ENCODE measurements at regions not wholly inside any gene's neighbourhood (a gene's known extent, or its start where the extent isn't known, plus 50 kb on each side); places are given as distances from the start of the nearest gene placed in this dataset.

DNA sequence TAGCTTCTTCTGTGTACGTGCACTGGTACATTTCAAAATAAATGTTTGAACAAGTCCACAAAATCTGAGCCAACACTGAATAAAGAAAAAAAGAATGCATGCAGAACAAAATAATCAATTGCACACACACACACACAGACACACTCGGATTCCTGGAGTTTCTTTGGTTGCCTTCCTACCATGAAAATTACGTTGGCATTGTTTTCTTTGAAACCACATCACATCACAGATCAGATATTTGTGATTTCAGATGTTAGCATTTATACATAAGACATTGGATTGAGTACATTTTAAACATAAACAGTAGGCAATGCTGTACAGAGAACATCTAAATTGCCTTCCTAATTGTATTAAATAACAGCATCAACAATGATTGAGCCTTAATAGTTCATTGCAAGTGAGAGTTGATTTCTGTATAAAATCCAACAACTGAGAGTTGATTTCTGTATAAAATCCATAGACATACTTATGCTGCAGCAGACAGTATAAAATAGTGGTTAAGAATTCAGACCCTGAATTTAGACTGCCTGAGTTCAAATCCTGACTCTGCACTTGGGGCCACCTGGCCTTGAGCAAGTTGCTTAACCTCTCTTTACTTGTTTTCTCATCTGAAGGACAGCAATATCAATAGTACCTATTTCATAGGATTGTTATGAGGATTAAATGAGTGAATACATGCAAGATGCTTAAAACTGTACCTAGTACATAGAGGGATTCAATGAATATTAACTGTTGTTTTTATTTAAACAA lies 101.7 kb upstream of the IFNE start:
- no peak for DNase-seq
- no peak overlapping the region for H3K27ac ChIP-seq (ENCODE audit: low read length)
- no peaks in the 10 kb centered on the region for H3K9me3 ChIP-seq (ENCODE audit: control insufficient read depth, low read length)
- WGBS, result 66% methylated on average over 3 of the region's 3 CpGs
- ATAC-seq, result no peak
- intact Hi-C loops (cut with DNase I), result no loop called here
- H3K4me1 ChIP-seq (ENCODE audit: control insufficient read depth, insufficient read depth, low read length), result no peaks in the 10 kb centered on the region
- peaks cover 3% of the 10 kb centered on the region for H3K27me3 ChIP-seq (ENCODE audit: control insufficient read depth, insufficient read depth)
- H3K4me3 ChIP-seq (ENCODE audit: low read length), result no peak overlapping the region

GRCh38 chr9:21584890-21585289 lies 102.8 kb upstream of the IFNE start:
- Histone ChIP-seq H3K27ac (ENCODE audit: low read length) (no peak overlapping the region), H3K9me3 (ENCODE audit: control insufficient read depth, low read length) (no peaks in the 10 kb centered on the region), H3K27me3 (ENCODE audit: control insufficient read depth, insufficient read depth) (peaks cover 3% of the 10 kb centered on the region), H3K4me3 (ENCODE audit: low read length) (no peak overlapping the region), H3K4me1 (ENCODE audit: control insufficient read depth, insufficient read depth, low read length) (no peaks in the 10 kb centered on the region)
- ATAC-seq (no peak), DNase-seq (no peak)
- intact Hi-C loops (cut with DNase I), result no loop called here
- WGBS, result 79% methylated on average over 2 of the region's 2 CpGs

- ATAC-seq (no peak), DNase-seq (no peak)
- Histone ChIP-seq H3K4me3 (ENCODE audit: low read length) (no peak overlapping the region), H3K9me3 (ENCODE audit: control insufficient read depth, low read length) (no peaks in the 10 kb centered on the region), H3K4me1 (ENCODE audit: control insufficient read depth, insufficient read depth, low read length) (no peaks in the 10 kb centered on the region), H3K27ac (ENCODE audit: low read length) (no peak overlapping the region), H3K27me3 (ENCODE audit: control insufficient read depth, insufficient read depth) (peaks cover 3% of the 10 kb centered on the region)
- WGBS, result 74% methylated on average over 6 of the region's 6 CpGs
- intact Hi-C loops (cut with DNase I), result no loop called here
Observed at GRCh38 chr9:21585756-21586752, 103.9 kb upstream of the IFNE start.

GRCh38 chr9:21589344-21590056 lies 107.4 kb upstream of the IFNE start:
- DNase-seq (no peak), ATAC-seq (no peak)
- WGBS, result 78% methylated on average over 8 of the region's 8 CpGs
- H3K27ac ChIP-seq (ENCODE audit: low read length), result no peak overlapping the region
- intact Hi-C loops (cut with DNase I), result no loop called here
- no peak overlapping the region for H3K4me3 ChIP-seq (ENCODE audit: low read length)
- H3K27me3 ChIP-seq (ENCODE audit: control insufficient read depth, insufficient read depth), result peaks cover 3% of the 10 kb centered on the region
- H3K4me1 ChIP-seq (ENCODE audit: control insufficient read depth, insufficient read depth, low read length), result no peaks in the 10 kb centered on the region
- H3K9me3 ChIP-seq (ENCODE audit: control insufficient read depth, low read length), result no peaks in the 10 kb centered on the region

DNA sequence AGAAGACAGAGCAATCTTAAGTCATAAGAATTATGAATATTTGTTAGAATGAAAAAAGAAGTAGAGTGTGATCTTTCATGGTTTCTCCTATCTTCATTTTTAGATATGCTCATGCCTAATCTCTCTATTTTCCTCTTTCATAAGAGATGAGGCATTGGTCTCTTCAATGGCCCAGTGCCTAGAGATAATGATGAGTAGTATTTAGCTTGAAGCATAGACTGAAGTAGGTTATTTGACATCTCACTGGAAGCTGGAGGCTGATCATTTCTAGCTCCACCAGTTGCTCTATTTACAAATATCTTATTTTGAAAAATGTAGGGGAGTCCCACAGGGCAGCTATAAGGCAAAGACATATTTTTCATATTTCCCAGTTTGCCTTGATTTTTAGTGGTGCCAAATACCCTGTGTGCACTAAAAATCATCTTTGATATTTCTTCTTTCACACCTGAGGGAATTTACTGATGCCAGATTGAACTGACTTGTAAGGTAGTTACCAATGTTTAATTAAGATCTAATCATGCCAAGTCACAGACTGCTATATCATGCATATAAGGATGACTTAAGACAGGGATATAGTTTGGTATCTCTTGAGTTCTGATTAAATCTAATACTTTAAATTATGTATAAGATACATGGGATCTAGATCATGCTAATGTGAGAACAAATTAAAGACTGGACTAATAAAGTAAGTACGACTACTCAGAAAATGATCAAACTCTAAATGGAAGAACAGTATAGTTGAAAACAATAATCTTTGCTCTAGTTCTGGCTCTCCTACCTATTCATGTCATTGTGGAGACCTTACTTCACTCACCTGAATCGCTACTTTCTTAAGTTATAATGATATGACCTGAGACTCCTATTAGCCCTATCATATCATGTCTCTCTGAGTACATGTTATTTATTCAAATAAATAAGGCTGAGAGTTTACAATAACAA lies 108.2 kb upstream of the IFNE start:
- Histone ChIP-seq H3K9me3 (ENCODE audit: control insufficient read depth, low read length) (no peaks in the 10 kb centered on the region), H3K4me3 (ENCODE audit: low read length) (no peak overlapping the region), H3K27ac (ENCODE audit: low read length) (no peak overlapping the region), H3K4me1 (ENCODE audit: control insufficient read depth, insufficient read depth, low read length) (no peaks in the 10 kb centered on the region), H3K27me3 (ENCODE audit: control insufficient read depth, insufficient read depth) (peaks cover 3% of the 10 kb centered on the region)
- WGBS, result 92% methylated on average over 2 of the region's 2 CpGs
- intact Hi-C loops (cut with DNase I), result no loop called here
- ATAC-seq (no peak), DNase-seq (no peak)

DNA sequence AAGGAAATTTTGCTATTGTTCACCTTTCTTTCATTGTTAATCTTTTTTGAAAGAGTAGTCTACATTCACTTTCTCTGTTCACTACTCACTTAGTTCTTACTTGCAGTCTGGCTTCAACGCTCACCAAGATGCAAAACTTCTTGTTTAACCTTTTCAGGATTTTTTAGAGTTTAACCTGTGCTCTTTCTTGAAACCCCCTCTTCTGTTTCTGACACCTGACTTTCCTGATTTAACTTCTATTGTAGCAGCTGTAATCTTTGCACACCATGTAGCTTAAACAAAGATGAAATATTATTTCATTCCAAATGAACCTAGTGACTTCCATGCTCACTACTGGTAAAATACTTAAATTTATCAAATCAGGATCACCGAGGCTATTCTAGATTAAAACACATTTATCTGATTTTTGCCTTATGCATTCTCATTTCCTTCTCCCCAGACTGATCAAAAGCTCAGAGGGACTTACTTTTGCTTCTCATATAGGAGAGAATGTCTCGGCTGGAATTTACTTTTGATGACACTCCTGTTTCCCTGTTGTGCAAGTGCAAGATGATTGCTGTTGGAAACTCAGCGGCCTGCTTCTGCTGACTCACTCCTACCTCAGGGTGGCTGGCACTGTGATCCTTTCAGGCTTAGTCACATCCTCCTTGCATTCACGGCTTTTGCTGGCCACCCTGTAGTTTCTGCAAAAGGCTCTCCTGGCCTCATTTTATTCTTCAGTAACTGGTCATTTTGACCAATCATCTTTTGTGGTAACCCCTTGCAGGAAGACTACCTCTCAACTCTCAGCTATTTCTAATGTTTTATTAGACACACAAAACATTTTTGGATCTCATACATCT lies 109.3 kb upstream of the IFNE start:
- Histone ChIP-seq H3K27me3 (ENCODE audit: control insufficient read depth, insufficient read depth) (no peaks in the 10 kb centered on the region), H3K4me1 (ENCODE audit: control insufficient read depth, insufficient read depth, low read length) (no peaks in the 10 kb centered on the region), H3K27ac (ENCODE audit: low read length) (no peak overlapping the region), H3K4me3 (ENCODE audit: low read length) (no peak overlapping the region), H3K9me3 (ENCODE audit: control insufficient read depth, low read length) (no peaks in the 10 kb centered on the region)
- ATAC-seq (peak; percentile 63 to 86), DNase-seq (peak in 2 of 3 donors; percentile 52 to 62)
- intact Hi-C loops (cut with DNase I), result no loop called here
- 46% methylated on average over 5 of the region's 5 CpGs for WGBS

- Histone ChIP-seq H3K27me3 (ENCODE audit: control insufficient read depth, insufficient read depth) (no peaks in the 10 kb centered on the region), H3K4me1 (ENCODE audit: control insufficient read depth, insufficient read depth, low read length) (no peaks in the 10 kb centered on the region), H3K27ac (ENCODE audit: low read length) (no peak overlapping the region), H3K4me3 (ENCODE audit: low read length) (no peak overlapping the region), H3K9me3 (ENCODE audit: control insufficient read depth, low read length) (no peaks in the 10 kb centered on the region)
- no peak for ATAC-seq
- DNase-seq, result no peak
- 87% methylated on average over 3 of the region's 3 CpGs for WGBS
- intact Hi-C loops (cut with DNase I), result no loop called here
Observed at GRCh38 chr9:21592063-21592338, 109.9 kb upstream of the IFNE start.

- Histone ChIP-seq H3K27ac (ENCODE audit: low read length) (no peak overlapping the region), H3K27me3 (ENCODE audit: control insufficient read depth, insufficient read depth) (no peaks in the 10 kb centered on the region), H3K4me3 (ENCODE audit: low read length) (no peak overlapping the region), H3K4me1 (ENCODE audit: control insufficient read depth, insufficient read depth, low read length) (no peaks in the 10 kb centered on the region), H3K9me3 (ENCODE audit: control insufficient read depth, low read length) (no peaks in the 10 kb centered on the region)
- WGBS, result 57% methylated on average over 4 of the region's 4 CpGs
- no peak for DNase-seq
- no peak for ATAC-seq
- intact Hi-C loops (cut with DNase I), result no loop called here
Observed at GRCh38 chr9:21597284-21597683, 115.2 kb upstream of the IFNE start.

GRCh38 chr9:21598749-21599148 lies 116.6 kb upstream of the IFNE start:
- Histone ChIP-seq H3K9me3 (ENCODE audit: control insufficient read depth, low read length) (no peaks in the 10 kb centered on the region), H3K27ac (ENCODE audit: low read length) (no peak overlapping the region), H3K4me3 (ENCODE audit: low read length) (no peak overlapping the region), H3K27me3 (ENCODE audit: control insufficient read depth, insufficient read depth) (no peaks in the 10 kb centered on the region), H3K4me1 (ENCODE audit: control insufficient read depth, insufficient read depth, low read length) (no peaks in the 10 kb centered on the region)
- intact Hi-C loops (cut with DNase I), result no loop called here
- DNase-seq (no peak), ATAC-seq (no peak)
- WGBS, result 91% methylated on average over 2 of the region's 2 CpGs

DNA sequence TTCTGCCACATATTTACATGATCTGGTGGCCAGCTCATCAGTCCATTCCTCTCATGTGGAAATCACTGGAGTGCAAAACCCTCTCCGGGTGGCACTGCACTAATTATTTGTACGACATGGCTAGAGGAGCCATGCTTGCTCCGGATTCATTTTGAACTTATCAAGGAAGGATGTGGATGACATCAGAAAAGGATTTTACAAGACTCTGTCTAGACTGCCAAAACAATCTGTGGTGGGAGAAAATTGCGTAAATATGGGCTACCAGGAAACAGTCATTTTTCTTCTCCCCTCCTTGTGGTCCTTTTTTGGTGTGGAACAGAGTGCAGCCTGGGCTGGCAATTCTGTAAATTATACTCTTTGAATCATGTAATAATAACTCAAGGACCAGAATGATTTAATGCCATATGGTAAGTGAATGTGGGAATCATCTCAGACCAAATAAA lies 123.4 kb upstream of the IFNE start:
- ATAC-seq (peak in 1 of 2 donors; percentile 61), DNase-seq (no peak)
- 29% methylated on average over 4 of the region's 4 CpGs for WGBS
- no peaks in the 10 kb centered on the region for H3K4me1 ChIP-seq (ENCODE audit: control insufficient read depth, insufficient read depth, low read length)
- H3K27ac ChIP-seq (ENCODE audit: low read length), result no peak overlapping the region
- H3K27me3 ChIP-seq (ENCODE audit: control insufficient read depth, insufficient read depth), result no peaks in the 10 kb centered on the region
- intact Hi-C loops (cut with DNase I), result no loop called here
- no peak overlapping the region for H3K4me3 ChIP-seq (ENCODE audit: low read length)
- H3K9me3 ChIP-seq (ENCODE audit: control insufficient read depth, low read length), result no peaks in the 10 kb centered on the region

Measured in right cardiac atrium (tissue), 5 donors.